ENCODE measurements at regions not wholly inside any gene's neighbourhood (a gene's known extent, or its start where the extent isn't known, plus 50 kb on each side); places are given as distances from the start of the nearest gene placed in this dataset.
"Not testable (repeated sequence)": the region's sequence is repeated elsewhere in the genome, so short reads cannot be mapped to it uniquely, and the experiment has no call there.

DNA sequence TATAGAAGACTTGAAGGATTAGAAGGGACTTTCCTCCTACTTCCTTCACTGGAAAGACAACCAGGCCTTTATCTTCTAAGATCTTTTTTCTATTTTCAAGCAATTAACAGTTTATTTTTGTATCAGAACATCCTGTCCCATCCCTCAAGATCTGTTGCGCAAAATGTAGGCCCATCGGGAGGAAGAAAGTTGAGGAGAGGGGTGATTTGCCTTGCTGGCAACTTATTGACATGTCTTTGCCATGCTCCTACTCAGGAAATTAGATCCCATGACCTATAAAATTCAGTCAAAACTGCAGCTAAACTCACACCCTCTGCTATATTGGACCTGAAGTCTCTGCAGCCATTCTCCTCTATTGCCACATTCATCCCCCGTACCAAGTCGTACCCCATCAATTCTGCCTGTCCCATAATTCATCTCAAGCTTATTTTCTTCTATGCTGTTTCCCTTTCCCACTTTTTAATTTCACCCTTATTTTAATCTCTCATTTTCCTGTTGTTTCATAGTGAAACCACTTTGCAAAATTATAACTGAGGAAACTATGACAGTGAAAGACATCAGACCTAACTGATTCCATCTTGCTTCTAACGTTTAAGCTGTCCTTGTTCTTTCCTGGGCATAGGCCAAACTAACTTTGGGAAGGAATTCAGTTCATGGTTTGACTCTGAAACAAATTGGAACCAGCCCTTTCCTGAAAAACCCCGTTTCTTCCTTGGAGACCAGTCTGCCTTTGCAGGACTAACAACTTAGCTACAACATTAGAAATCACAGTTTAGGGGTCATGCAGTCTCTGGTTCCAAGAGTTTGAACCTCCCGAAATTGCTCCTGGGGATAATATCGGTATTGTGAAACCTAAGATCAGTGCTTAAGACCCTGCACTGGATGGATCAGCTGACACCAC lies 195.7 kb upstream of the PTBP2 start:
- no peak for DNase-seq

GRCh38 chr1:96528672-96529071 lies 192.9 kb upstream of the PTBP2 start:
- DNase-seq: not testable (repeated sequence)

DNA sequence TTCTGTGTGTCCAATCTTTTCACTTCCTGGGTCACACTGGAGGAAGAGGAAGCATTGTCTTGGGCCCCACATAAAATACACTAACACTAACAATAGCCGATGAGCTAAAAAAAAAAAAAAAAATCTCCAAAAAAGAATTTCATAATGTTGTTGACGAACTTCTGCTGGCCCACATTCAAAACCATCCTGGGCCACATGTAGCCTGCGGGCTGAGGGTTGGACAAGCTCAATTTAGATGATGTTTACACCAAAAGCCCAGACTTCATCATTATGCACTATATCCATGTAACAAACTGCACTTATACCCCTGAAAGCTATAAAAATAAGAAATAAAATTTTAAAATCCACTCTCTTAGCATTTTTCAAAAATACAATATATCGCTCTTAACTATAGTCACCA lies 187.8 kb upstream of the PTBP2 start:
- DNase-seq: no peak

DNA sequence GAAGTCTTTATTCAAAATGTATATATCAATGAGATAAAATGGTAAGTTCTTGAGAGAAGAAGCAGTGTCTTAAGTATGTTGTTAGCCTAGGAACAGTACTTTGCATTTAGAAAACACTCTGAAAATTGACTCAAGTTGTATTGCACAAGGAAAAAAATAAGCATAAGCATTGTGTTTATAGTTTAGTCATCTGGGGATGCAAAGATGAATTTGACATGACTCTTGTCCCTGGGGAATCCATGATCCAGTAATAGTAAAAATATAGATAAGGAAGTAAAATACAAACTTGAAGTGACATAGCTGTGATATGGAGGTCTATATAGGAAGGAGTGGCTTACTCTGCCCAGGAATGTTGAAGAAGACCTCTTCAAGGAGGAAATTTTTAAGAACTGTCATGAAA lies 185.0 kb upstream of the PTBP2 start:
- DNase-seq: no peak

- DNase-seq: no peak
Measured at GRCh38 chr1:96538111-96538641, 183.4 kb upstream of the PTBP2 start.

DNA sequence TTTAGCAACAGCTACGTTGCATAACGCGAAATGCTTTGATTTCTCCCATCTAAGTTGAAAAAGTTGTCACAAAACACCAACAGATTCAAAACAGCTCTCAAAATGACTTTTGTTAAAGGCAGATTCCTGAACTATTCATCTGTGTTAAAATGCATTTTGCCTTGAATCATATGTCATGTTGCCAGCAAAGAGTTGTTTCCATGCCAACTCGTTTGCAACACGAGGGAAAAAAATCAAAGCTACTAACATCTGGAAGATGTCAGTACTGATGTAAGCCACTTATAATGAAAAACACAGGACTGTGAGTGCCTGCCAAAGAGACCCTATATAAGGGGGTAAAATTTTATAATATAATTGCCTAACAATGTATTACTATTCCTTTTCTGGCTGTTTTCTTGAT lies 182.7 kb upstream of the PTBP2 start:
- no peak for DNase-seq

DNA sequence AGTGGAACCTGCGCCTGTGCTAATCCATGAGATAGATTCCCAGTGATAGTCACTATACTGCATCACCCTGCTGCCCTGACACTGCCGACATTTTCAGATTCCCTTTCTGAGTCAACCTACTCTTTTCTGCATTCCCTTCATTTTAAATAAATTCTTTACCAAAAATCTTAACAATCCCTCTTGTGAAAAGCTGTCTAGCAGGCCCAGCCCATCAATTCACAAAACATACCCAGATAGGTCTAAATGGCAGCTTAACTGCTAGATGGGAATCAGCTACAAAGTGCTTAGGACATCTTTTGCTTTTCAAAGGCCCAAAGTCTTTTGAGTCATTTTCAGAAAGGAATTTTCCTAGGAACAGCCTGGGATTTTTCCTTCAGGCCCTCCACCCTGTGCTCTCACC lies 180.1 kb upstream of the PTBP2 start:
- DNase-seq: no peak

- no peak for DNase-seq
Measured at GRCh38 chr1:96544051-96544830, 177.3 kb upstream of the PTBP2 start.

- no peak for DNase-seq
Measured at GRCh38 chr1:96544831-96545221, 176.8 kb upstream of the PTBP2 start.

DNA sequence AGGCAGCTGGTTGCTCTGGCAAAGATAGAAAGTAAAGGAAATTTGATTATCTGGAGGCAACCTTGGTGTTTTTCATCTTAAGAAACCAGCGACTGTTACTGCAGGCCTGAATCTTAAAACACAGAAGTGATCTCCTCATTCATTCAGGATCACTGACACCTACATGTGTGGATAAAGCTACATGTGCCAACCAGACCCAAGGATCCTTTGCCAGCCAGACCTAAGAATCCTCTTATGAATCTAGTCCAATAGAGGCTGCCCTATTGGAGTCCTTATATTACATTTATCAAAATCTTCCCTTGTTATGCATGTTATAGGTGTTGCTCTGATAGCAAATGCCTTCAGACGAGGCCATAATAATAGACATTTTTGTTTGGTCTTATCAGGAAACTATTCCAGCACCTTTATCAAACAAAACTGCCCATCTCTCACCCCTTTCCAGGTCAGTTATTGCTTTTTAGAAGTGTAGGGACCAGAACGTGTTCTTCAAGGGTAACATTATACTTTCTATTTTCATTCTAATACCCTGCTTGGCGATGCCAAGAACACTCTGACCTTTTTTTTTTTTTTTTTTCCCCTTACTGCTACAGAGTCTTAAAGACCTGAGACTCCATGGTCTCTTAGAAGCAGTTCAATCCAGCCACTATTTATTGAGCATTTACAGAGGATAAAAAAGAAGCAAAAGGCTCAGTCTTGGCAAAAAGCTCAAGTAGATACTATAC lies 175.5 kb upstream of the PTBP2 start:
- DNase-seq: no peak

GRCh38 chr1:96550061-96550460 lies 171.5 kb upstream of the PTBP2 start:
- DNase-seq: no peak

GRCh38 chr1:96552451-96552850 lies 169.1 kb upstream of the PTBP2 start:
- no peak for DNase-seq

DNA sequence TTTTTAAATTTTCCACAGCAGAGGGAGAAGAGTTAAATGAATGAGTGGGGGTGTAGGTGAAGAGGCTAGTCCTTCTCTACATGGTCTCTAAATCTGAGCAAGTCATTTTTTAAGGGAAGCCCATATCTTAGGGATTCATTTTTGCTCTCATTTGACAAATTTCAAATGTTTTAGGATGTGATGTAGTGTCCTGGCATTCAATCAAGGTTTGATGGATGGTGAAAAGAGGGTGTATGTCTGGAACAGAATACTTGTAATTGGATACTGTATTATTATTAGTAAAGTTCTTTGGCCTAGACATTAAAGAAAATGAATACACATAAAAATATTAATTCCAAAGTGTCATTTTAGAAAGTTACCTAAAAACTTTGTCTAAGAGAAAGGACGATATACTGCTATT lies 167.8 kb upstream of the PTBP2 start:
- no peak for DNase-seq

- DNase-seq: no peak
Measured at GRCh38 chr1:96554364-96554763, 167.2 kb upstream of the PTBP2 start.

DNA sequence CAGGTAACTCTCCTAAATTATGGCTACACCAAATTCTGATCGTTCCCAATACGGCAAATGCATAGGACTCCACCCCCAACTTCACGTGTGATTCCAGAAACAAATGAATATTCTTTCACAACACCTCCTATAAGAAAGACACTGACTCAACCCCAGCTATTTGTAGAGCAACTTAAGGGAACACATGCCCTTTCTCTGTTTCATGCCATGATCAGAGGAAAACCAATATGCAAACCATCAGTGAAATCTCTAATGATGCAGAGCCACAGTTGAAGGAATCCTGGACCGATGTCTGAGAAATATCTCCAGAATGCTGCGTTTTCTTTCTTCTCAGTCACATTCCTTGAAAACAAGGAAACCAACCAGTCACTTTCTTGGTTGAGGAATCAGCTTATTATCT lies 164.2 kb upstream of the PTBP2 start:
- no peak for DNase-seq

GRCh38 chr1:96558635-96559034 lies 162.9 kb upstream of the PTBP2 start:
- DNase-seq: no peak

- no peak for DNase-seq
Measured at GRCh38 chr1:96559181-96559580, 162.4 kb upstream of the PTBP2 start.

DNA sequence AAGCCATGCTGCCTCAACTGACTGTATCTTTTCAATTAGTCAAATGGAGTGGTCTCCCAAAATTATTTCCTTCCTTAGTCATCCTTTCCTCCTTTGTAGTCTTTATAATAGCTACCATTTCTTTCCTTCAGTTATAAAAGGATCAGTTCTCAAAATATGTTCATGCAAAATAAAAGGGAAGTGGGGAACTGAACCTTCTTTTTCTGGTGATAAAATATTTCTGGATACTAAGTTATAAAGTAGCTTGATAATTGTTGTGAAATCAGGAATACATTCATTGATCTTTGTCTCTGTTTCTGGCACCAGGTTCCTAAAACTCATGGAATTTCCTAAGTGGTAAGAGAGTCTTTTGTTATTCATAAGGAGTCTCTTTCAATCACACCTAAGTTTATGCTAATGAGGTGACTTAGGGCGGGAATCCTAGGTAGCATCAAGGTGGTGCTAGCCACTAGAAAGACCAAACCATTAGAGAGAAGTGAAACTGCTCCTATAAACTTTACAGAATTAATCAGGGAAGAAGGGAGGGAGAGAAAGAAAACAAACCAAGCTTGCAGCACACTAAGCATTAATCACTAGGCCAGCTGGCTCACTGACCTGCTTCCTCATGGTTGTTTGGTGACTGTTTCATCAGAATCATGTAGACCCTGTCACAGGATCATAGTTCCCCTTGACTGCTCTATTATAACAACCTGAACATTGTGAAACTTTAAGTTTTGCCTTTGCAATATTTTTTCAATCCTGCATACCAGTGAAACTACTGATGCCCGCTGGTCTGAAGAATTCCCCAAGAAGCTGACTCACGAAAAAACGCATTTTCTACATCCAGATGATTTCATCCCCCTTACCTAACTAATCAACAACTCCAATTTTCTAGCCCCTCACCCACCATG lies 161.6 kb upstream of the PTBP2 start:
- no peak for DNase-seq

- no peak for DNase-seq
Measured at GRCh38 chr1:96562094-96562493, 159.5 kb upstream of the PTBP2 start.

GRCh38 chr1:96564401-96564800 lies 157.2 kb upstream of the PTBP2 start:
- DNase-seq: not testable (repeated sequence)

DNA sequence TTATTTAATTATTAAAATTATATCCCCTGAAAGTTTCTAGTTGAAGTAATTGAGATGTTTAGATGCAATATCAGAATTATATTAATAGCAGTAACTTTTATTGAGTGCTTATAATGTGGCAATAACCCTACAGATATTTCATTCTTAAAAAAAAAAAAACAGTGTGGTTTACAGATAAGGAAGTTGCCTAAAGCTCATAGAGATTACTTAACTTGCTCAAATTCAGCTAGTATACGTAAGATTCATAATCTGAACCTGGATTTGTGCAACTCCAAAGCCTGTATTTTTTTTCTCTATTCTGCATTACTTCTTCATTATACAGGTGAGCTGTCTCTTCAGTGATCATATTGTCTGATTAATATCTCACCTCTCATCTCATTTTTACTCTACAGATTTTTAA lies 156.0 kb upstream of the PTBP2 start:
- no peak for DNase-seq

- no peak for DNase-seq
Measured at GRCh38 chr1:96568639-96569038, 152.9 kb upstream of the PTBP2 start.
